HG02973 (cell line): ENCODE measurements at regions not wholly inside any gene's neighbourhood (a gene's known extent, or its start where the extent isn't known, plus 50 kb on each side); places are given as distances from the start of the nearest gene placed in this dataset.
"Not testable (repeated sequence)": the region's sequence is repeated elsewhere in the genome, so short reads cannot be mapped to it uniquely, and the experiment has no call there.

Experiments
- ATAC-seq: cut with Tn5 transposase; IDR thresholded peaks from one replicate; pipeline ENCODE4 v1.9.1; 2021; ENCODE audit warnings: moderate library complexity; ENCODE audit not compliant: unreplicated experiment

- ATAC-seq, result no peak
Measured at GRCh38 chr18:73153271-73153670, 285.5 kb upstream of the NETO1 start.

DNA sequence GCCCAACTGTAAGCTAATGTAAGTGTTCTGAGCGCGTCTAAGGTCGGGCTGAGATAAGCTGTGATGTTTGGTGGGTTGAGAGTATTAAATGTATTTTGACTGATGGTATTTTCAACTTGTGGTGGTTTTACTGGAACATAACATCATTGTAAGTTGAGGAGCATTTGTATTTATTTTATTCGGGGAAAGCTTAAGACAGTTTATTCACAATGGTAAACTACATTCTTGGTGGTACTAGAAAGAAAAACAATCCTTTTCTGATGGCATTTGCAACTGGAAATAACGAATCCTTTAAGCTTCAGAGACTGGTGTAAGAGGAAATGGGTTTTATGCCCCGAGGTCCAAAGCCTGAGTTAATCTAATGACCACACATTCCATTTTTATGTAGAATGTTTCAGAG, 283.3 kb upstream of the NETO1 start:
- ATAC-seq, result no peak

GRCh38 chr18:73150199-73150598, 282.4 kb upstream of the NETO1 start:
- ATAC-seq, result no peak

- no peak for ATAC-seq
Measured at GRCh38 chr18:73147590-73147989, 279.8 kb upstream of the NETO1 start.

- ATAC-seq, result no peak
Measured at GRCh38 chr18:73144030-73144429, 276.2 kb upstream of the NETO1 start.

DNA sequence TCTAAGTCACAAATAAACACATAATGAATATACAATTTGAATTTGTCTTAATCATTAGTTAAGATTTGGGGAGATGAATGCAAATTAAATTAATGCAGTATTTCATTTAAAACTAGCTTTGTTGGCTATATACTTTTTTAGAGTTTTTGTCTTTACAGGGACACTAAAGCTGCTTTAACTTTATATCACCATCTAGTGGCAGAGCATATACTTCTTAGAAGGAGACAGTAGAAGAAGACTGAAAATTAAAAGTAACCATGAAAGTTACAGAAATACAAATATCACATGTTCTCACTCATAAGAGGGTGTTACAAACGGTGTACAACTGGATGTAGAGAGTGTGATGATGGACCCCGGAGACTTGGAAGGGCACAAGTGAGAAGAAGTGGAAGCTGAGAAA, 268.3 kb upstream of the NETO1 start:
- ATAC-seq, result peak; percentile 64

DNA sequence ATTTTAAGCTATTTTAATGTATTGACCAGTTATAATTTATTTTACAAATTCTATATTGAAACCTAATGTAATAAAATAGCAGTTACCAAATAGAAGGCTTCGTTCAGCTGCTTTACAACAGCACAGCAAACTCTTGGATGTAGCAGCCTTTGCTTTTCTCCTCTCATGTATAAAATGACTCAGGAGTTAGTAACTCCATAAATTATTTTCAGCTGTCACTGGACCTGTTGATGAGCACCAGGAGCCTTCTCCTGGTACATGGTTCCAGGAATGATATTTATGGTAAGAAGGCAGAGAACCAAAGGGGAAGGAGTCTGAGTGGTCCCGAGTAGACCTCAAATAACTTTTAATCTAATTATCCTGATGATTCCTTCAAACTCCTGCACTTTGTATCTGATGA, 256.4 kb upstream of the NETO1 start:
- ATAC-seq, result no peak

- ATAC-seq, result no peak
Measured at GRCh38 chr18:73121207-73121606, 253.4 kb upstream of the NETO1 start.

DNA sequence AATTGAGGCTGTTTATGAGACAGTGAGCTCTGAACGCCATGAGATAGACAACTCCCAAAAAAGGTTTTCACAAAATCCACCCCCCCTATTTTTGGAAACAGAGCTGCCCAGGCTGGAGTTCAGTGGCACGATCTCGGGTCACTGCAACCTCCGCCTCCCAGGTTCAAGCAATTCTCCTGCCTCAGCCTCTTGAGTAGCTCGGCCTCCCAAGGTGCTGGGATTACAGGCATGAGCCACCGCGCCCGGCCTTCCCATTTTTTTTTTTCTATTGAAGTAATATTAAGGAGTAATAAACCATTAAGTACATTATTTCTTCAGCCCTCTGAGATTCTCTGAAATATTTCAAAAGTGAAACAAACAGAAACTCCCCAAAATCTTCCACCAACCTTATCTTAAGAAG, 252.8 kb upstream of the NETO1 start:
- ATAC-seq, result no peak

DNA sequence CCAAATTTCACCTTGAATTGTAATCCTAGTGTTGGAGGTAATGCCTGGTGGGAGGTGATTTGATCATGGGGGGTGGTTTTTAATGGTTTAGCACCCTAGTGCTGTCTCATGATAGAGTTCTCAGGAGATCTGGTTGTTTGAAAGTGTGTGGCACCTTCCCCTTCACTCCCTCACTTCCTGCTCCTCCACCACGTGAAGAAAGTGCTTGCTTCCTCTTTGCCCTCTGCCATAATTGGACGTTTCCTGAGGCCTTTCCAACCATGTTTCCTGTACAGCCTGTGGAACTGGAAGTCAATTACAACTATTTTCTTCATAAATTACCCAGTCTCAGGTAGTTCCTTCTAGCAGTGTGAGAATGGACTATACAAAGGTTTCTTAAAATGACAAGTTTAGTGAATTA, 251.8 kb upstream of the NETO1 start:
- no peak for ATAC-seq

DNA sequence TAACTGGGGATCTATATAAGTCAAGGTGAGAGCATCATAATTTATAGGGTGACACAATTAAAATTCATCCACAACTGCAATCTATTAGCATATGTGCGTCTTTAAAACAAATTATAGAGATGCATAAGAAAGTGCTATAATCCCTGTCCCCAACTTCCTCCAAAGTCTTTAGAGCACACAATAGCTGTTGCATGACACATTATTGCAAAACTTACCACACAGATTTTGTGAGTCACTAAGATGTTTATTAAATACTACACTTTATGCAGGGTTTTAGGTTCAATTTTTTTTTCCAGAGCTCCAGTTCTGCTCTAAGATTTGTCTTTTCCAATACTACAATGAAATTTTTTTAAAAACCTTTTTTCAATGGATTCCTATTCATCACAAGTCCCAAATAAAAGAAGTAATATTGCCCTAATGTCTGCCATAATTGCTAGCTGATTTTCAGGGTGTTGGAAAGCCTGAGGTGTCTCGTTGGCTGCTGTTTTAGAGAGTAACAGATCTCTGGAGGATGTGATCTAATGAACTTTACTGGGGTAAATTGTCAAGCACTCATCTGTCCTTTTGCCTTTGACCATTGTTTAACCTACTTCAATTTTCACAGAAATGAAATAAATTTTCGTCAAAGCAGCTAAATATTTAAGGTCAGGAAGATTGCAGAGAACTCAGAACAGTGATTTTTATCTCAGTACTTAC, 250.5 kb upstream of the NETO1 start:
- no peak for ATAC-seq

- no peak for ATAC-seq
Measured at GRCh38 chr18:73110307-73110706, 242.5 kb upstream of the NETO1 start.

DNA sequence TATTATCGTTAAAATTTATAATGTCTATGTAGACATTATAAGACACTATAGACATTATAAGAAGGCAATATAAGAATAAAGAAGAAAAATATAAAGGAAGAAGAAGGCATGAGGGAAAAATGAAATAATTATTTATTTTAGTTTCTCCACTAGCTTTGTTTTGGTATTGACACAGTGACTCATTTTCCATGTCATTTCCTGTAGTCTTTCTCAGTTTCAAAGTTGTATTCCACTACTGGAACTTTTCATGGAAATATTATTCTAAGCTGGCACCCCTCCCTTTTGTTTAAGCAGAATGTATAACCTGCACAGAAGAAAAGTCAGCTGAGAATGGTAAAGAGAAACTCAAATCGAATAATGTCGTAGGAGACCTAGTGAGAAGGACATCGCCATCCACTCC, 234.2 kb upstream of the NETO1 start:
- no peak for ATAC-seq

DNA sequence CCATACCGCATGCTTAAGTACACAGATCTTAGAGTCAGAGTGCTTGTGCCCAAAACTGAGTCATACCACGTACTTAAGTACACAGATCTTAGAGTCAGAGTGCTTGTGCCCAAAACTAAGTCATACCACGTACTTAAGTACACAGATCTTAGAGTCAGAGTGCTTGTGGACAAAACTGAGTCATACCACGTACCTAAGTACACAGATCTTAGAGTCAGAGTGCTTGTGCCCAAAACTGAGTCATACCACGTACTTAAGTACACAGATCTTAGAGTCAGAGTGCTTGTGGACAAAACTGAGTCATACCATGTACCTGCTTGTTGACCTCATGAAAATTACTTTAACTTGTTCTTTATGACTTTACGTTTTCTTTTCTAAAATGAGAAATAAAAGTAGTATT, 233.7 kb upstream of the NETO1 start:
- ATAC-seq, result not testable (repeated sequence)

DNA sequence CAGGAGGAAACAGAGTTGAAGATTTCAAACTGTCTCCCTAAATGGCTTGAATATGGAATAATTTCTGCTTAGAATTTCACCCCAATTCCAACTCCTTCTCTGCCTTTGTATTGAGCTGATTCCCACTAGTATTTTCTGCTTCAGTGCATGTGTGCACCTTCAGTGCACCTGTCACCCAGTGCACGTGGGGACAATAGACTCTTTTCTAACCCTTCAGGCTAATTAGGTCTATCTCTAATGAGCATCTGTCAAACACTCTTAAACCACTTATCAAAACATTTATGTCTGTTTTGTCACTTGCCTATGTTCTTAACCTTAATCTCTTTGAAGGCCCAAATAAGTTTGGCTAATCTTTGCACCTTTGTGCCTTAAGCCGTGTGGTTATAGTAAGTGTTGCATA, 232.0 kb upstream of the NETO1 start:
- no peak for ATAC-seq

- no peak for ATAC-seq
Measured at GRCh38 chr18:73093687-73094250, 226.0 kb upstream of the NETO1 start.

DNA sequence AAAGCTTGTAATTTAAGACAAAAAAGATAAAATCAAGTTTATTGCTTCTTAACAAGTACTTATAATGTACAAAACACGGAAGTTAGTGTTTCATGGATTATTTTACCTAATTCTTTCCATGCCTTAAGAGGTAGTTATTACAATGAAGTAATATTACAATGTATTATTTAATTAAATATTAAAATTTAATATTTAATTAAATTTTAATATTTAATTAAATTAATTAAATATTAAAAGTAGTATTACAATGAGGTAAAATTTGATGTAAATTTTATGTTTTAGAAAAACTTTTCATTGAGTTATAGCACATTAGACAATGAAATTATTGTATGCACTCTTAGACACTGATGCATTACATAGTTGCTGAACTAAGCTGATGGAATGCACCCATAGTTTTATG, 220.7 kb upstream of the NETO1 start:
- ATAC-seq, result no peak

GRCh38 chr18:73087282-73087977, 219.6 kb upstream of the NETO1 start:
- ATAC-seq, result no peak

GRCh38 chr18:73079920-73080319, 212.1 kb upstream of the NETO1 start:
- no peak for ATAC-seq

GRCh38 chr18:73060666-73061288, 193.0 kb upstream of the NETO1 start:
- no peak for ATAC-seq

DNA sequence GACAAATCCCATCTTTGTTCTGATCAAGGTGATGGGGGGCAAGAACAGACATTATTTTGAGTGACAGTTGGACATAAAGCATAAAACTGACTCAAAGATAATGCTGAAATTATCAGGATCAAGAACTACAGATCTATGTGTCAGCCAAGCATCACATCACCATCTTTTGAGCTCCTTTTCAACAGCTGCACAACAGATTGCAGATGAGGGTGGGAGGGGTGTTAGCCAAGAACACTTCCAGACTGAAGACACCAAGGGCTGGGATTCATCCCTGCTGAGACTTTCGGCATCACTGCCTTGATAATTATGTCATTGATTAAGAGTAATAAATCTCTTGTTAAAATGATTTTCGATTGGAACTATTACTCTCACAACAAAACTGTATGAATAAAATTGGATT, 191.5 kb upstream of the NETO1 start:
- no peak for ATAC-seq

DNA sequence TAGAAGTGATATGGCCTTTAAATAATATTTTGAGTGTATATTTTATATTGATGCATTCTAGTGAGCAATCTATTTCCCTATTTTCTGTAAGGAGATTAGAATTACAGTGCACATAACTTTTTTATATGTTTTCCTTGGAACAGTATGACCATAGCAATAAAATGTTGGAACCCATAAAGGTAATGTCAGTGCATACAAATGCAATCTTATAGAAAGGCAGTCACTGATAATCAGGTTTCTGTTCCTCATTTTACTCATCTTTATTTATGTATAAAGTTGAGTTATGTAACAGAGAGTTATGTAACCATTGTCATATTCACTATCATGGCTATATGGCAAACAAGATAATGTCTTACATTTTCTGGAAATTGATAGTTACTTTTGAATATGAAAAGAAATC, 179.9 kb upstream of the NETO1 start:
- no peak for ATAC-seq
